Mucosa of rectum (tissue), 2 donors: ENCODE measurements at regions not wholly inside any gene's neighbourhood (a gene's known extent, or its start where the extent isn't known, plus 50 kb on each side); places are given as distances from the start of the nearest gene placed in this dataset.

Experiments used
- H3K27ac ChIP-seq, 2 donors: one replicate each; pipeline ENCODE4 v1.7.0; 2013; ENCODE audit warnings: inconsistent platforms in 2 of 2, low read depth in 2 of 2, low read length in 2 of 2
- H3K27me3 ChIP-seq, 2 donors: one replicate each; pipeline ENCODE4 v1.7.0; 2013; ENCODE audit warnings: low read length in 2 of 2; ENCODE audit not compliant: control insufficient read depth in 2 of 2, insufficient read depth in 2 of 2
- H3K36me3 ChIP-seq, 2 donors: one replicate each; pipeline ENCODE4 v1.7.0; 2013; ENCODE audit warnings: low read length in 2 of 2; ENCODE audit not compliant: control insufficient read depth in 2 of 2, insufficient read depth in 2 of 2
- H3K4me1 ChIP-seq, 2 donors: one replicate each; pipeline ENCODE4 v1.7.0; 2013; ENCODE audit warnings: low read length in 2 of 2, mild to moderate bottlenecking in 1 of 2; ENCODE audit not compliant: control insufficient read depth in 2 of 2, insufficient read depth in 2 of 2
- H3K4me3 ChIP-seq, 2 donors: one replicate each; pipeline ENCODE4 v1.7.0; 2013; ENCODE audit warnings: low read length in 2 of 2
- H3K9ac ChIP-seq, 2 donors: one replicate each; pipeline ENCODE4 v1.7.0; 2013; ENCODE audit warnings: low read length in 2 of 2, low read depth in 1 of 2, mild to moderate bottlenecking in 1 of 2
- H3K9me3 ChIP-seq, 2 donors: one replicate each; pipeline ENCODE4 v1.7.0; 2013; ENCODE audit warnings: low read length in 2 of 2; ENCODE audit not compliant: control insufficient read depth in 2 of 2
- donor health status: healthy.
- donor health status: Normal muscosa, but diverticular disease.

GRCh38 chr9:82281066-82281465 is 292.5 kb downstream of the SPATA31D1 start:
- Histone ChIP-seq H3K4me3 (no peak overlapping the region), H3K9ac (no peak overlapping the region), H3K4me1 (no peaks in the 10 kb centered on the region), H3K27me3 (no peaks in the 10 kb centered on the region), H3K27ac (no peak overlapping the region), H3K9me3 (no peaks in the 10 kb centered on the region), H3K36me3 (no peaks in the 10 kb centered on the region)

GRCh38 chr9:82284758-82285157 is 296.2 kb downstream of the SPATA31D1 start:
- no peaks in the 10 kb centered on the region for H3K27me3 ChIP-seq

GRCh38 chr9:82295181-82295580 is 306.6 kb downstream of the SPATA31D1 start:
- H3K27me3 ChIP-seq, result no peaks in the 10 kb centered on the region
- no peaks in the 10 kb centered on the region for H3K4me1 ChIP-seq
- H3K9me3 ChIP-seq, result no peaks in the 10 kb centered on the region
- no peak overlapping the region for H3K4me3 ChIP-seq
- no peak overlapping the region for H3K9ac ChIP-seq
- H3K27ac ChIP-seq, result no peak overlapping the region
- H3K36me3 ChIP-seq, result no peaks in the 10 kb centered on the region

More at GRCh38 chr9:82284758-82285157, 296.2 kb downstream of the SPATA31D1 start:
- Histone ChIP-seq H3K27ac (no peak overlapping the region), H3K9ac (no peak overlapping the region), H3K36me3 (no peaks in the 10 kb centered on the region), H3K4me1 (no peaks in the 10 kb centered on the region), H3K9me3 (no peaks in the 10 kb centered on the region), H3K4me3 (no peak overlapping the region)

GRCh38 chr9:82299870-82300269 is 311.3 kb downstream of the SPATA31D1 start:
- Histone ChIP-seq H3K36me3 (no peaks in the 10 kb centered on the region), H3K27me3 (no peaks in the 10 kb centered on the region), H3K9ac (no peak overlapping the region), H3K4me1 (no peaks in the 10 kb centered on the region), H3K9me3 (no peaks in the 10 kb centered on the region), H3K27ac (no peak overlapping the region), H3K4me3 (no peak overlapping the region)

GRCh38 chr9:82302968-82303655 is 314.5 kb downstream of the SPATA31D1 start:
- Histone ChIP-seq H3K4me1 (no peaks in the 10 kb centered on the region), H3K4me3 (no peak overlapping the region), H3K9me3 (no peaks in the 10 kb centered on the region), H3K36me3 (no peaks in the 10 kb centered on the region), H3K27me3 (no peaks in the 10 kb centered on the region), H3K27ac (no peak overlapping the region), H3K9ac (no peak overlapping the region)

GRCh38 chr9:82308836-82309235 is 320.3 kb downstream of the SPATA31D1 start:
- H3K9ac ChIP-seq, result no peak overlapping the region
- H3K36me3 ChIP-seq, result no peaks in the 10 kb centered on the region
- no peak overlapping the region for H3K4me3 ChIP-seq
- no peak overlapping the region for H3K27ac ChIP-seq
- H3K4me1 ChIP-seq, result no peaks in the 10 kb centered on the region
- no peaks in the 10 kb centered on the region for H3K9me3 ChIP-seq
- H3K27me3 ChIP-seq, result no peaks in the 10 kb centered on the region

- Histone ChIP-seq H3K4me3 (no peak overlapping the region), H3K27me3 (no peaks in the 10 kb centered on the region), H3K9me3 (no peaks in the 10 kb centered on the region), H3K9ac (no peak overlapping the region), H3K27ac (no peak overlapping the region), H3K36me3 (no peaks in the 10 kb centered on the region), H3K4me1 (no peaks in the 10 kb centered on the region)
Measured at GRCh38 chr9:82313697-82314096, 325.1 kb downstream of the SPATA31D1 start.

GRCh38 chr9:82320566-82320965 is 332.0 kb downstream of the SPATA31D1 start:
- Histone ChIP-seq H3K27me3 (no peaks in the 10 kb centered on the region), H3K36me3 (no peaks in the 10 kb centered on the region), H3K4me1 (no peaks in the 10 kb centered on the region), H3K9me3 (no peaks in the 10 kb centered on the region), H3K27ac (no peak overlapping the region), H3K9ac (no peak overlapping the region), H3K4me3 (no peak overlapping the region)

- Histone ChIP-seq H3K9ac (no peak overlapping the region), H3K27ac (no peak overlapping the region), H3K9me3 (no peaks in the 10 kb centered on the region), H3K36me3 (no peaks in the 10 kb centered on the region), H3K27me3 (no peaks in the 10 kb centered on the region), H3K4me1 (no peaks in the 10 kb centered on the region), H3K4me3 (no peak overlapping the region)
Measured at GRCh38 chr9:82325907-82326306, 337.3 kb downstream of the SPATA31D1 start.

- no peak overlapping the region for H3K4me3 ChIP-seq
- H3K9me3 ChIP-seq, result no peaks in the 10 kb centered on the region
- H3K4me1 ChIP-seq, result no peaks in the 10 kb centered on the region
- no peaks in the 10 kb centered on the region for H3K27me3 ChIP-seq
- no peak overlapping the region for H3K27ac ChIP-seq
- no peak overlapping the region for H3K9ac ChIP-seq
- H3K36me3 ChIP-seq, result no peaks in the 10 kb centered on the region
Measured at GRCh38 chr9:82327641-82328040, 339.1 kb downstream of the SPATA31D1 start.
